ENCODE measurements at regions not wholly inside any gene's neighbourhood (a gene's known extent, or its start where the extent isn't known, plus 50 kb on each side); places are given as distances from the start of the nearest gene placed in this dataset.

GRCh38 chr6:49052901-49053300 is 410.2 kb downstream of the MMUT start:
- DNase-seq (ENCODE audit: low read depth) = no peak
- no peak overlapping the region for H3K4me3 ChIP-seq (ENCODE audit: low read depth, low read length)
- TF ChIP-seq CTCF (IDR thresholded peaks at IDR 0.05; ENCODE audit: insufficient read depth, low read depth, low read length) = no peak

- no peak overlapping the region for H3K4me3 ChIP-seq (ENCODE audit: low read depth, low read length)
- DNase-seq (ENCODE audit: low read depth) = no peak
- no peak for TF ChIP-seq CTCF (IDR thresholded peaks at IDR 0.05; ENCODE audit: insufficient read depth, low read depth, low read length)
Measured at GRCh38 chr6:49051281-49051680, 411.8 kb downstream of the MMUT start.

GRCh38 chr6:49050584-49050983 is 412.5 kb downstream of the MMUT start:
- no peak for TF ChIP-seq CTCF (IDR thresholded peaks at IDR 0.05; ENCODE audit: insufficient read depth, low read depth, low read length)
- DNase-seq (ENCODE audit: low read depth) = no peak
- H3K4me3 ChIP-seq (ENCODE audit: low read depth, low read length) = no peak overlapping the region

- TF ChIP-seq CTCF (IDR thresholded peaks at IDR 0.05; ENCODE audit: insufficient read depth, low read depth, low read length) = no peak
- H3K4me3 ChIP-seq (ENCODE audit: low read depth, low read length) = no peak overlapping the region
- DNase-seq (ENCODE audit: low read depth) = peak; percentile 60
Measured at GRCh38 chr6:49038294-49038822, 424.7 kb downstream of the MMUT start.

GRCh38 chr6:49030251-49031020 is 432.6 kb downstream of the MMUT start:
- no peak for TF ChIP-seq CTCF (IDR thresholded peaks at IDR 0.05; ENCODE audit: insufficient read depth, low read depth, low read length)
- no peak overlapping the region for H3K4me3 ChIP-seq (ENCODE audit: low read depth, low read length)
- peak; percentile 36 for DNase-seq (ENCODE audit: low read depth)

- H3K4me3 ChIP-seq (ENCODE audit: low read depth, low read length) = no peak overlapping the region
- no peak for DNase-seq (ENCODE audit: low read depth)
- TF ChIP-seq CTCF (IDR thresholded peaks at IDR 0.05; ENCODE audit: insufficient read depth, low read depth, low read length) = no peak
Measured at GRCh38 chr6:49027644-49028043, 435.4 kb downstream of the MMUT start.

Data from fibroblast of villous mesenchyme (primary cell).